B cell (primary cell): ENCODE measurements at regions not wholly inside any gene's neighbourhood (a gene's known extent, or its start where the extent isn't known, plus 50 kb on each side); places are given as distances from the start of the nearest gene placed in this dataset.
"Not testable (repeated sequence)": the region's sequence is repeated elsewhere in the genome, so short reads cannot be mapped to it uniquely, and the experiment has no call there.

Source experiments
- ATAC-seq: fragments of 200-7000 bp; cut with Tn5 transposase; one replicate; pipeline ENCODE4 v1.10.0; 2021; ENCODE audit warnings: low read depth, mild to moderate bottlenecking, moderate number of reproducible peaks, moderate library complexity
- CTCF ChIA-PET: fragments of 350-600 bp; sonication (Branson Sonifier 250); formaldehyde crosslinking; loops from one replicate; lab custom pipeline; 2021; ENCODE audit warnings: antibody characterized with exemption, inconsistent platforms; lab: Charles Lee
- POLR2A ChIA-PET: fragments of 350-600 bp; sonication (Branson Sonifier 250); formaldehyde crosslinking; loops from one replicate; lab custom pipeline; 2021; ENCODE audit warnings: antibody characterized with exemption; lab: Charles Lee
- DNase-seq: peaks from one replicate; pipeline ENCODE4 v3.0.0; 2013
- H2AFZ ChIP-seq: 2 replicates; pipeline ENCODE4 v1.6.1; 2012; ENCODE audit warnings: mild to moderate bottlenecking, low read depth, low read length; ENCODE audit not compliant: insufficient read depth, poor library complexity, severe bottlenecking
- H3K27ac ChIP-seq, 2 donors: 1 replicate in 1 of 2; 2 replicates in 1 of 2; pipeline ENCODE4 v1.5.1; 2012 to 2013; ENCODE audit warnings: low read length in 2 of 2, mild to moderate bottlenecking in 2 of 2, moderate library complexity in 1 of 2
- H3K27me3 ChIP-seq, 4 experiments: fragments of 200-600 bp in 1 of 4; sonication (generic) in 1 of 4; replicated peaks in 1 of 4; 1 replicate in 2 of 4; 2 replicates in 2 of 4; pipeline versions ENCODE4 v1.6.1 to v1.7.0; 2013 to 2016; ENCODE audit warnings: low read length in 3 of 4, mild to moderate bottlenecking in 2 of 4, mixed read lengths in 1 of 4, moderate library complexity in 1 of 4; ENCODE audit not compliant: insufficient read depth in 4 of 4, control insufficient read depth in 3 of 4; ENCODE audit errors: control extremely low read depth in 1 of 4
- H3K36me3 ChIP-seq, 2 experiments: replicated peaks in 1 of 2; 1 replicate in 1 of 2; 2 replicates in 1 of 2; pipeline versions ENCODE4 v1.6.1 to v1.7.1; 2013; ENCODE audit warnings: low read length in 1 of 2; ENCODE audit not compliant: insufficient read depth in 2 of 2, control insufficient read depth in 1 of 2; ENCODE audit errors: control extremely low read depth in 1 of 2, extremely low read depth in 1 of 2
- H3K4me1 ChIP-seq, 2 donors: fragments of 200-600 bp in 1 of 2; sonication (generic) in 1 of 2; 1 replicate in 1 of 2; 2 replicates in 1 of 2; pipeline versions ENCODE4 v1.5.1 to v1.6.1; 2013 to 2017; ENCODE audit warnings: low read length in 2 of 2; ENCODE audit not compliant: control insufficient read depth in 2 of 2, insufficient read depth in 2 of 2
- H3K4me2 ChIP-seq: replicated peaks from 2 replicates; pipeline ENCODE3; 2012; ENCODE audit warnings: mild to moderate bottlenecking, low read depth, low read length; ENCODE audit not compliant: poor library complexity, severe bottlenecking
- H3K4me3 ChIP-seq, 5 experiments: fragments of 200-600 bp in 1 of 5; sonication (generic) in 1 of 5; 1 replicate in 3 of 5; 2 replicates in 2 of 5; pipeline versions ENCODE4 v1.5.1 to v1.7.0; 2011 to 2016; ENCODE audit warnings: low read length in 4 of 5, mild to moderate bottlenecking in 4 of 5, low read depth in 2 of 5, control low read depth in 1 of 5, moderate library complexity in 1 of 5; ENCODE audit not compliant: insufficient read depth in 1 of 5; ENCODE audit errors: control extremely low read depth in 1 of 5, extremely low read depth in 1 of 5
- H3K79me2 ChIP-seq: fragments of 200-600 bp; sonication (generic); one replicate; pipeline ENCODE4 v1.6.0; 2016; ENCODE audit warnings: low read length; ENCODE audit not compliant: control insufficient read depth, insufficient read depth
- H3K9ac ChIP-seq: fragments of 200-600 bp; sonication (generic); 2 replicates; pipeline ENCODE4 v1.6.1; 2017; ENCODE audit warnings: mild to moderate bottlenecking, low read length, moderate library complexity
- H3K9me3 ChIP-seq, 3 donors: one replicate each; pipeline versions ENCODE4 v1.6.1 to v1.7.1; 2013; ENCODE audit warnings: low read length in 2 of 3; ENCODE audit not compliant: control insufficient read depth in 2 of 3, insufficient read depth in 1 of 3; ENCODE audit errors: control extremely low read depth in 1 of 3
- H4K20me1 ChIP-seq: 2 replicates; pipeline ENCODE4 v1.6.0; 2012; ENCODE audit warnings: mild to moderate bottlenecking, low read length; ENCODE audit not compliant: insufficient read depth, control insufficient read depth, poor library complexity, severe bottlenecking
- H3K27ac Mint-ChIP-seq: one replicate; pipeline ENCODE4 v1.8.0; 2021; ENCODE audit warnings: mixed read lengths
- H3K27me3 Mint-ChIP-seq: one replicate; pipeline ENCODE4 v1.8.0; 2021; ENCODE audit warnings: mixed read lengths
- H3K4me1 Mint-ChIP-seq: one replicate; pipeline ENCODE4 v1.8.0; 2021; ENCODE audit warnings: mixed read lengths
- H3K4me3 Mint-ChIP-seq: one replicate; pipeline ENCODE4 v1.8.0; 2021; ENCODE audit warnings: mixed read lengths
- H3K9me3 Mint-ChIP-seq: one replicate; pipeline ENCODE4 v1.8.0; 2022; ENCODE audit warnings: mixed read lengths; ENCODE audit not compliant: insufficient read depth
- EZH2 ChIP-seq: IDR thresholded peaks from 2 replicates; pipeline ENCODE4 v1.6.1; 2012; ENCODE audit warnings: borderline replicate concordance, low read depth, mild to moderate bottlenecking, moderate library complexity, low read length; ENCODE audit not compliant: insufficient read depth, poor library complexity, severe bottlenecking
- WGBS: methylation state at CpG from one replicate; pipeline ENCODE4 v1.1.5; 2013; ENCODE audit warnings: missing lambda C conversion rate; ENCODE audit not compliant: insufficient coverage; 5-methylcytosine and 5-hydroxymethylcytosine counted together
- intact Hi-C: fragments of 100-400 bp; cut with micrococcal nuclease; formaldehyde crosslinking; loops from one replicate; pipeline ENCODE4 v1.10.0; 2022
- TF ChIP-seq, protein P1 (sequence below): fragments of 200-600 bp; IDR thresholded peaks from one replicate; pipeline ENCODE4 v1.8.0; 2022; ENCODE audit warnings: antibody characterized with exemption, mild to moderate bottlenecking

DNA sequence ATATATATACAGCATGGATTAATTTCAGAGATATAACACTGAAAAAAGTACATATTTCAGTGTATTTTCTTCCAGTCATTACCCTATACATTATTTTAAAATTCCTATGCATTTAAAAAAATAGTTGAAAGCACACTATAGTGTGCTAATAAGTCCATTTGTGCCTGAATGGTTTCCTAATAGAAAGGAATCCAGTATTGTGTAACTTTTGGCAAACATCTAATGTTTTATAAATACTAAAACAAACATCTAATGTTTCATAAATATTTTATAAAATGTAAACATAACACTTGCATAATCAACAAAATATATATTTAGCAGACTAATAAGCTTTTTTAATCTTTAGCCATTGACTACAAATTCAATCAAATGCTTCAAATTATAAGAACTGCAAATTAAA, 126.6 kb upstream of the FIBIN start:
- TF ChIP-seq EZH2, result no peak
- TF ChIP-seq, protein P1, sequence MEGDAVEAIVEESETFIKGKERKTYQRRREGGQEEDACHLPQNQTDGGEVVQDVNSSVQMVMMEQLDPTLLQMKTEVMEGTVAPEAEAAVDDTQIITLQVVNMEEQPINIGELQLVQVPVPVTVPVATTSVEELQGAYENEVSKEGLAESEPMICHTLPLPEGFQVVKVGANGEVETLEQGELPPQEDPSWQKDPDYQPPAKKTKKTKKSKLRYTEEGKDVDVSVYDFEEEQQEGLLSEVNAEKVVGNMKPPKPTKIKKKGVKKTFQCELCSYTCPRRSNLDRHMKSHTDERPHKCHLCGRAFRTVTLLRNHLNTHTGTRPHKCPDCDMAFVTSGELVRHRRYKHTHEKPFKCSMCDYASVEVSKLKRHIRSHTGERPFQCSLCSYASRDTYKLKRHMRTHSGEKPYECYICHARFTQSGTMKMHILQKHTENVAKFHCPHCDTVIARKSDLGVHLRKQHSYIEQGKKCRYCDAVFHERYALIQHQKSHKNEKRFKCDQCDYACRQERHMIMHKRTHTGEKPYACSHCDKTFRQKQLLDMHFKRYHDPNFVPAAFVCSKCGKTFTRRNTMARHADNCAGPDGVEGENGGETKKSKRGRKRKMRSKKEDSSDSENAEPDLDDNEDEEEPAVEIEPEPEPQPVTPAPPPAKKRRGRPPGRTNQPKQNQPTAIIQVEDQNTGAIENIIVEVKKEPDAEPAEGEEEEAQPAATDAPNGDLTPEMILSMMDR, result no peak
- DNase-seq (no peak), ATAC-seq (no peak)
- Mint-ChIP-seq H3K27ac (no peak overlapping the region), H3K4me1 (no peaks in the 10 kb centered on the region), H3K27me3 (no peaks in the 10 kb centered on the region), H3K4me3 (no peak overlapping the region), H3K9me3 (peaks cover 4% of the 10 kb centered on the region)
- H3K9ac ChIP-seq, result no peak overlapping the region
- no peak overlapping the region for H3K4me2 ChIP-seq
- H3K27ac ChIP-seq, result no peak overlapping the region
- no peaks in the 10 kb centered on the region for H4K20me1 ChIP-seq
- no peaks in the 10 kb centered on the region for H3K27me3 ChIP-seq
- no peaks in the 10 kb centered on the region for H3K4me1 ChIP-seq
- ChIA-PET POLR2A (no interaction called here), CTCF (no interaction called here)
- no peak overlapping the region for H3K4me3 ChIP-seq
- peaks cover 0 to 2% (median 0%) of the 10 kb centered on the region in 3 donors for H3K9me3 ChIP-seq
- H3K36me3 ChIP-seq, result no peaks in the 10 kb centered on the region
- no peak overlapping the region for H2AFZ ChIP-seq
- intact Hi-C loops, result no loop called here
- H3K79me2 ChIP-seq, result no peaks in the 10 kb centered on the region

DNA sequence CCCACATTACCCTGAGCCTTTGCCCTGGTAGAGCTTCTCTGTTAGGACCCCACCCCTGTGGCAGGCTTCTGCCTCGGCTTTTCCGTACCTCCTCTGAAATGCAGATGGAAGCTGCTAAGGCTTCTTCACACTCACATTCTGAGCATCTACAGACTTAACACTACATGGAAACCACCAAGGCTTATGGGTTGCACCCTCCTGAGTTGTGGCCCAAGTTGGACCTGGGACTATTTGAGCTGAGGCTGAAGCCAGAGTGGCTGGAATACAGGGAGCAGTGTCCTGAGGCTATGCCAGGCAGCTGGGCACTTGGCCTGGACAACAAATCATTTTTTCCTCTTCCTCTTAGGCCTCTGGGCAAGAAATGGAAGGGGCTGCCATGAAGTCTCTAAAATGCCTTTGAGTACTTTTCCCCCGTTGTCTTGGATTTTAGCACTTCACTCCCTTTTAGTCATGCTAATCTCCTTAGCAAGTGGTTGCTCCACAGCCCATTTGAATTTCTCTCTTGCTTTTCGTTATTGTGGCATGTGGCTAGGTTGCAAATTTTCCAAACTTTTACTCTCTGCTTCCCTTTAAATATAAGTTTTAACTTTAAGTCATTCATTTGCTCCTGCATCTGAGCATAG, 114.8 kb upstream of the FIBIN start:
- 85% methylated on average over 3 of the region's 4 CpGs for WGBS

DNA sequence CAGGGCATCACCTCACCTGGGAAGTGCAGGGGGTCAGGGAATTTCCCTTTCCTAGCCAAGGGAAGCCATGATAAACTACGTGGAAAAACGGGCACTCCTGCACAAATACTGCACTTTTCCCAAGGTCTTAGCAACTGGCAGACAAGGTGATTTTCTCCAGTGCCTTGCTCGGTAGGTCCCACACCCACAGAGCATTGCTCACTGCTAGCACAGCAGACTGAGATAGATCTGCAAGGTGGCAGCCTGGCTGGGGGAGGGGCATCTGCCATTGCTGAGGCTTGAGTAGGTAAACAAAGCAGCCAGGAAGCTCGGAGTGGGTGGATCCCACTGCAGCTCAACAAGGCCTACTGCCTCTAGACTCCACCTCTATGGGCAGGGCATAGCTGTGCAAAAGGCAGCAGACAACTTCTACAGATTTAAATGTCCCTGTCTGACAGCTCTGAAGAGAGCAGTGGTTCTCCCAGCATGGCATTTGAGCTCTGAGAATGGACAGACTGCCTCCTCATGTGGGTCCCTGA, 111.5 kb upstream of the FIBIN start:
- CTCF ChIA-PET, result interaction anchor here (1.7 kb wide), 1 partner anchor 10 kb away, joined by 3 read pairs; no protein-coding TSS in a partner anchor
- peaks cover 0 to 19% (median 0%) of the 10 kb centered on the region in 3 donors for H3K9me3 ChIP-seq
- H3K9me3 Mint-ChIP-seq, H3K79me2 ChIP-seq, intact Hi-C loops, ATAC-seq, DNase-seq, H3K4me3 ChIP-seq, H3K36me3 ChIP-seq, H4K20me1 ChIP-seq, H3K4me3 Mint-ChIP-seq, H3K4me2 ChIP-seq, H3K27ac Mint-ChIP-seq, H3K4me1 ChIP-seq, H3K27me3 Mint-ChIP-seq, H3K9ac ChIP-seq, H3K27ac ChIP-seq, H3K27me3 ChIP-seq, H3K4me1 Mint-ChIP-seq, H2AFZ ChIP-seq, POLR2A ChIA-PET: not testable (repeated sequence)
- WGBS, result 73% methylated on average over 2 of the region's 4 CpGs

More for the DNA sequence above, 114.8 kb upstream of the FIBIN start:
- no peak for TF ChIP-seq EZH2
- TF ChIP-seq, protein P1, result no peak
- Histone ChIP-seq H3K9ac (no peak overlapping the region), H2AFZ (no peak overlapping the region), H3K27ac (no peak overlapping the region), H3K4me3 (no peak overlapping the region), H3K9me3 (peaks cover 0 to 19% (median 0%) of the 10 kb centered on the region in 3 donors), H3K4me1 (no peaks in the 10 kb centered on the region), H3K79me2 (no peaks in the 10 kb centered on the region), H3K36me3 (no peaks in the 10 kb centered on the region), H4K20me1 (no peaks in the 10 kb centered on the region), H3K27me3 (no peaks in the 10 kb centered on the region), H3K4me2 (no peak overlapping the region)
- Mint-ChIP-seq H3K4me3 (no peak overlapping the region), H3K9me3 (peaks cover 4% of the 10 kb centered on the region), H3K27me3 (no peaks in the 10 kb centered on the region), H3K4me1 (no peaks in the 10 kb centered on the region), H3K27ac (no peak overlapping the region)
- ChIA-PET POLR2A (no interaction called here), CTCF (no interaction called here)
- DNase-seq (no peak), ATAC-seq (no peak)
- intact Hi-C loops, result no loop called here
